Activated B cell treated with CpG ODN at 0.5 μM for 24 hours (primary cell): ENCODE measurements at regions not wholly inside any gene's neighbourhood (a gene's known extent, or its start where the extent isn't known, plus 50 kb on each side); places are given as distances from the start of the nearest gene placed in this dataset.

Experiments
- ATAC-seq: fragments of 200-7000 bp; cut with Tn5 transposase; one replicate; pipeline ENCODE4 v1.10.0; 2021; ENCODE audit warnings: low read depth, mild to moderate bottlenecking, moderate library complexity
- CTCF ChIA-PET: fragments of 350-600 bp; sonication (Branson Sonifier 250); formaldehyde crosslinking; loops from one replicate; lab custom pipeline; 2021; ENCODE audit warnings: antibody characterized with exemption; lab: Charles Lee
- POLR2A ChIA-PET: fragments of 350-600 bp; sonication (Branson Sonifier 250); formaldehyde crosslinking; loops from one replicate; lab custom pipeline; 2021; ENCODE audit warnings: antibody characterized with exemption; lab: Charles Lee
- DNase-seq: peaks from one replicate; pipeline ENCODE4 v3.0.0; 2022
- H3K27ac Mint-ChIP-seq: one replicate; pipeline ENCODE4 v1.8.0; 2020; ENCODE audit warnings: mixed read lengths
- H3K27me3 Mint-ChIP-seq: one replicate; pipeline ENCODE4 v1.8.0; 2021; ENCODE audit warnings: mixed read lengths
- H3K36me3 Mint-ChIP-seq: one replicate; pipeline ENCODE4 v1.8.0; 2021; ENCODE audit warnings: low read depth, mixed read lengths
- H3K4me1 Mint-ChIP-seq: one replicate; pipeline ENCODE4 v1.8.0; 2021; ENCODE audit warnings: mixed read lengths
- H3K4me3 Mint-ChIP-seq: one replicate; pipeline ENCODE4 v1.8.0; 2020; ENCODE audit warnings: mild to moderate bottlenecking, mixed read lengths
- H3K9me3 Mint-ChIP-seq: one replicate; pipeline ENCODE4 v1.8.0; 2020; ENCODE audit warnings: mixed read lengths
- intact Hi-C: fragments of 100-400 bp; cut with micrococcal nuclease; formaldehyde crosslinking; loops from one replicate; pipeline ENCODE4 v1.15.1; 2024
- TF ChIP-seq, protein P1 (sequence below): fragments of 200-600 bp; IDR thresholded peaks from one replicate; pipeline ENCODE4 v1.8.0; 2022; ENCODE audit warnings: antibody characterized with exemption, mild to moderate bottlenecking

DNA sequence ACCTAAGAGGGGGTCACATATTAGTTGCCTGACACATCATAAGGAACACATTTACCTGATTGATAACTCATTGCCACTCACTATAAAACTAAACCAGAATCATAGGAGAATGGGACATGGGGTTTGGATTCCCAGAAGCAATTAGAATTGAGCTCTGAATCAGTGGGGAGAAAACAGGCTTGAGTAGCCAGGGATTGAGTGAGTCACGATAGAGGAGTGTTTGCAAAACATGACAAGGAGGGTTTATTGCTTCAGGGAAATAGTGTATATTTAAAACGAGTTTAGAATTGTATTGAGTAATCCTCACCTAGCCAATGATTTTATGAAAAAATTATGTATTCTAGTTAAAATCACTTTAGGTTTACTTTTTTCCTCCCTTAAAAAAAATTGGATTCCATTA lies 101.1 kb upstream of the THRB start:
- POLR2A ChIA-PET = no interaction called here
- CTCF ChIA-PET = no interaction called here
- Mint-ChIP-seq H3K27ac (no peak overlapping the region), H3K4me3 (no peak overlapping the region), H3K9me3 (no peaks in the 10 kb centered on the region), H3K36me3 (no peaks in the 10 kb centered on the region), H3K4me1 (no peaks in the 10 kb centered on the region), H3K27me3 (peaks cover under 1% of the 10 kb centered on the region)
- intact Hi-C loops = no loop called here
- ATAC-seq (no peak), DNase-seq (no peak)
- TF ChIP-seq, protein P1, sequence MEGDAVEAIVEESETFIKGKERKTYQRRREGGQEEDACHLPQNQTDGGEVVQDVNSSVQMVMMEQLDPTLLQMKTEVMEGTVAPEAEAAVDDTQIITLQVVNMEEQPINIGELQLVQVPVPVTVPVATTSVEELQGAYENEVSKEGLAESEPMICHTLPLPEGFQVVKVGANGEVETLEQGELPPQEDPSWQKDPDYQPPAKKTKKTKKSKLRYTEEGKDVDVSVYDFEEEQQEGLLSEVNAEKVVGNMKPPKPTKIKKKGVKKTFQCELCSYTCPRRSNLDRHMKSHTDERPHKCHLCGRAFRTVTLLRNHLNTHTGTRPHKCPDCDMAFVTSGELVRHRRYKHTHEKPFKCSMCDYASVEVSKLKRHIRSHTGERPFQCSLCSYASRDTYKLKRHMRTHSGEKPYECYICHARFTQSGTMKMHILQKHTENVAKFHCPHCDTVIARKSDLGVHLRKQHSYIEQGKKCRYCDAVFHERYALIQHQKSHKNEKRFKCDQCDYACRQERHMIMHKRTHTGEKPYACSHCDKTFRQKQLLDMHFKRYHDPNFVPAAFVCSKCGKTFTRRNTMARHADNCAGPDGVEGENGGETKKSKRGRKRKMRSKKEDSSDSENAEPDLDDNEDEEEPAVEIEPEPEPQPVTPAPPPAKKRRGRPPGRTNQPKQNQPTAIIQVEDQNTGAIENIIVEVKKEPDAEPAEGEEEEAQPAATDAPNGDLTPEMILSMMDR = no peak

DNA sequence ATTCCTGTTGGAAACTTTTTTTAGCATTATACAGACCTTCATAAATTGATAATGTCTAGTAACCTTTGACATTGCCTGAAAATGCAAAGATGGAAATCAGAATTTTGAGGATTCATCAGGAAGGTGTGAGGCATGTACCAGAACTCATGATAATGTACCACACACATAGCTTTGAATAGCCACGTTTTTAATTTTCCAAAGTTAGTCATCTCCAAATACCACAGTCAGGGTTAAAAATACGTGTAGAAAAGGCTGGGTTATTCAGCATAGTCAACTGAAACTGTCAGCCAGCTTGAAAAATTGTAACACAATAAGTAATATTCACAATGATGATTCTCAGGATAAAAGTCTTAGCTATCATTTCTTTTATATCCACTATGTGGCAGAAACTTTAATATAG lies 102.0 kb upstream of the THRB start:
- ATAC-seq (no peak), DNase-seq (no peak)
- Mint-ChIP-seq H3K27ac (no peak overlapping the region), H3K4me3 (no peak overlapping the region), H3K4me1 (no peaks in the 10 kb centered on the region), H3K36me3 (no peaks in the 10 kb centered on the region), H3K27me3 (peaks cover 2% of the 10 kb centered on the region), H3K9me3 (no peaks in the 10 kb centered on the region)
- POLR2A ChIA-PET = no interaction called here
- intact Hi-C loops = no loop called here
- CTCF ChIA-PET = no interaction called here
- TF ChIP-seq, protein P1 = no peak

DNA sequence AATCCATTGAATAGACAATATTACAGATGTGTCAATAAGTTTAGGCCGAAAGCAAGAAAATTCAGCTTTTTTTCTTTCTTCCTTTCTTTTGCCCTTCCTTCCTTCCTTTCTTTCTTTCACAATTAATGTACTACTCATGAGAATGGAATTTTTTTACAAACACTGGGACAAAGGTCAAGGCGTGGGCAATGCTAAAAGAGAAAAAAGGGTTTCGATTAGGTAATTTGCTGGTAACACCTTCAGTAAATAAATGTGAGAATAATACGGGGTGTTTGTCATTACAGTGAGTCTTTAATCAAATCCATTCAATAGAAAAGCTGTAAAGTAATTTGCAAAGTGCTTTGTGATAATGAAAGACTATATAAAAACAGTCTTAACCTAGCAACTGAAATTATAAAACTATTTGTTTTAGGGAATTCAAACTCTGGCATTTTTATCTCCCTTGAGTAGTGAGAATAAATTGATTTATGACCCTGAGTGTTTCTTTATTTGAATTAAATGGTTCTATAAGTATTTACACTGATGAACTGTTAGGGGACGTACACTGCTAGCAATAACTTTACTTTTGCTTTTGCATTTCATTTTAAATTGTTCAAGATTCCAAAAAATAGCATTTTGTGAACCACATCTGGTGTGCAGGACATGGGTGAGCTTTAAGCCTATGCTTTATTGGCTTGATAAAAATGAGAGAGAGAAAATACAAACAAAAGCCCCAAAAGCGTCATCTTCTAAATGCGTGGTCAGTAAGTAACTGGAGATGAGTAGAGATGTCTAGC lies 104.2 kb upstream of the THRB start:
- intact Hi-C loops = no loop called here
- H3K4me1 Mint-ChIP-seq = no peaks in the 10 kb centered on the region
- ATAC-seq (no peak), DNase-seq (no peak)
- ChIA-PET POLR2A (no interaction called here), CTCF (no interaction called here)
- H3K27ac Mint-ChIP-seq = no peak overlapping the region
- peaks cover 2% of the 10 kb centered on the region for H3K27me3 Mint-ChIP-seq
- H3K4me3 Mint-ChIP-seq = no peak overlapping the region
- H3K9me3 Mint-ChIP-seq = no peaks in the 10 kb centered on the region
- TF ChIP-seq, protein P1 = no peak
- no peaks in the 10 kb centered on the region for H3K36me3 Mint-ChIP-seq

DNA sequence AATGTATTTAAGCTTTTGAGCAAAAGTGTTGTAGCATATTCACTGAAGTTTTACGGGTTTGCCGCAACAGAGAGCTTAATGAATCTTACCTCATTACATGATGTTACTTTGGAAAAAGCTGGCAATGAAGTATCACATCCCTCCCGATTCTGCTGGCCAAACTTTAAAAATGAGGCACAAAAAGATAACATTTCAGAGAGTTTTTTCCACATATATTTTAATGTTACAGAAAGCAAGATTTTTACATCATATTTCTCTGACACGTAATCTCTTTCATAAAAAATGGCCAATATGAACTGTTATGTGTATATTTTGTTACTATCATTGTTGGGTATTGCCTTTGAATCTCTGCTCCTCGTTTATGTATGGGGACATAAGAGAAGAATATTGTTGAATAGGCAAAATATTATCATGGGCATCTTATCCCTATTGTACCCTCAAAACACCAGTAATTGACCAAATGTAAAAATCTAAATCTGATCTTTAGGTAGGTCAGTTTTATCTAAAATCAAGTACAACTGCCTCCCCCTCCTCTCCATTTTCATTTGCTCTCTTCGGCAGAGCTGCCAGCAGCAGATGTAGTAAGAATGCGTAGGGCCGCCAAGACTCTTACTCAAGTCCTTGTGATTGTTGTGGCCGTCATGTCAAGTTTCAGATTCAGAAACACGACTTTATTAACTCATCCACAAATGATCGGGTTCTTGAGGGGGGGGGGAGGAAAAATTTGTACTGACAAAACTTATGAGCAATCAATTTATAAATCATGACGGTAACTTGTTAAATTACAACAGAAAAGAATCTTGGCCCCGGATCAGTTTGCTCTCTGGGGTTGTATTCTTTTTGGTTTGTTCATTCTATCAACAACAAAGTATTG lies 106.7 kb upstream of the THRB start:
- intact Hi-C loops = no loop called here
- ATAC-seq (no peak), DNase-seq (no peak)
- Mint-ChIP-seq H3K27ac (no peak overlapping the region), H3K9me3 (no peaks in the 10 kb centered on the region), H3K4me1 (no peaks in the 10 kb centered on the region), H3K27me3 (peaks cover 2% of the 10 kb centered on the region), H3K36me3 (no peaks in the 10 kb centered on the region), H3K4me3 (no peak overlapping the region)
- CTCF ChIA-PET = no interaction called here
- TF ChIP-seq, protein P1 = no peak
- POLR2A ChIA-PET = no interaction called here

DNA sequence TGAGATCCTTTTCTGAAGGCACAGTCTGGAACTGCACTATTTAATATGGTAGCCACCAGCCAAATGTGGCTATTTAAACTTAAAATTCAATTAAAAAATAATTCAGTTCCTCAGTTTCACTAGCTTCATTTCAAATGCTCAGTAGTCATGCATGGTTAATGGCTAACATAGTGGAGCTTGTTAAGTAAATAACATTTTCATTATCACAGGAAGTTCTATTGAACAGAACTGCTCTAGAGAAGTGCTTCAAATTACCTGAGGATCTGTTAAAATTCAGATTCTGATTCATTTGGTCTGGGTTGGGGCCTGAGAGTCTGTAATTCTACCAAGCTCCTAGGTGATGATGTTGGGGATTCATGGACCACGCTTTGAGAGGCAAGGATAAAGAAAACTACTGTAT lies 109.6 kb upstream of the THRB start:
- no peak for DNase-seq
- no peaks in the 10 kb centered on the region for H3K9me3 Mint-ChIP-seq
- H3K4me3 Mint-ChIP-seq = no peak overlapping the region
- H3K27me3 Mint-ChIP-seq = peaks cover 2% of the 10 kb centered on the region
- TF ChIP-seq, protein P1 = no peak
- no peaks in the 10 kb centered on the region for H3K36me3 Mint-ChIP-seq
- intact Hi-C loops = no loop called here
- CTCF ChIA-PET = no interaction called here
- H3K4me1 Mint-ChIP-seq = no peaks in the 10 kb centered on the region
- POLR2A ChIA-PET = no interaction called here
- ATAC-seq = no peak
- H3K27ac Mint-ChIP-seq = no peak overlapping the region
